Neural cell (in vitro differentiated cells): ENCODE measurements at regions not wholly inside any gene's neighbourhood (a gene's known extent, or its start where the extent isn't known, plus 50 kb on each side); places are given as distances from the start of the nearest gene placed in this dataset.

Experiments used
- H2AFZ ChIP-seq: fragments of 200-600, 300-800 bp; sonication (generic), shearing (Covaris generic); 2 replicates; pipeline ENCODE4 v1.6.0; 2014; ENCODE audit warnings: low read depth, mild to moderate bottlenecking, antibody characterized with exemption, low read length, moderate library complexity
- H3F3A ChIP-seq: fragments of 200-600 bp; shearing (Covaris generic); 2 replicates; pipeline ENCODE4 v1.6.1; 2016; ENCODE audit warnings: mild to moderate bottlenecking, moderate library complexity, mixed read lengths, antibody characterized with exemption, low read length; ENCODE audit not compliant: insufficient read depth, poor library complexity, severe bottlenecking
- H3K27ac ChIP-seq: fragments of 200-600, 300-800 bp; sonication (generic), shearing (Covaris generic); 2 replicates; pipeline ENCODE4 v1.5.1; 2014; ENCODE audit warnings: mild to moderate bottlenecking, low read length, moderate library complexity
- H3K27me3 ChIP-seq: fragments of 300-800, 200-600 bp; sonication (generic), shearing (Covaris generic); 2 replicates; pipeline ENCODE4 v1.6.0; 2014; ENCODE audit warnings: mild to moderate bottlenecking, low read depth, low read length, moderate library complexity; ENCODE audit not compliant: insufficient read depth
- H3K36me3 ChIP-seq: fragments of 300-800, 200-600 bp; sonication (generic), shearing (Covaris generic); 2 replicates; pipeline ENCODE4 v1.5.1; 2014; ENCODE audit warnings: mild to moderate bottlenecking, antibody characterized with exemption, low read length, moderate library complexity; ENCODE audit not compliant: insufficient read depth
- H3K4me2 ChIP-seq: fragments of 300-800, 200-600 bp; sonication (generic), shearing (Covaris generic); 2 replicates; pipeline ENCODE4 v1.6.0; 2014; ENCODE audit warnings: mild to moderate bottlenecking, low read length
- H3K4me3 ChIP-seq: fragments of 300-800, 200-600 bp; sonication (generic), shearing (Covaris generic); 2 replicates; pipeline ENCODE4 v1.5.1; 2014; ENCODE audit warnings: mild to moderate bottlenecking, low read length, moderate library complexity
- H3K79me2 ChIP-seq: fragments of 200-600 bp; shearing (Covaris generic); replicated peaks from 2 replicates; pipeline ENCODE4 v1.6.0; 2014; ENCODE audit warnings: mild to moderate bottlenecking, low read length, moderate library complexity; ENCODE audit not compliant: insufficient read depth
- H3K9ac ChIP-seq: fragments of 300-800, 200-600 bp; sonication (generic), shearing (Covaris generic); 2 replicates; pipeline ENCODE4 v1.6.1; 2016; ENCODE audit warnings: mild to moderate bottlenecking, low read length, mixed read lengths
- H3K9me2 ChIP-seq: fragments of 200-600 bp; shearing (Covaris generic); 2 replicates; pipeline ENCODE4 v1.6.1; 2016; ENCODE audit warnings: mild to moderate bottlenecking, low read length, mixed read lengths; ENCODE audit not compliant: insufficient read depth
- H3K9me3 ChIP-seq: fragments of 200-600, 300-800 bp; sonication (generic), shearing (Covaris generic); 2 replicates; pipeline ENCODE4 v1.6.1; 2016; ENCODE audit warnings: mild to moderate bottlenecking, mixed run types, low read length, moderate library complexity, mixed read lengths
- H4K20me1 ChIP-seq: fragments of 200-600 bp; shearing (Covaris generic); 2 replicates; pipeline ENCODE4 v1.6.1; 2016; ENCODE audit warnings: mild to moderate bottlenecking, mixed run types; ENCODE audit not compliant: insufficient read depth
- EP300 ChIP-seq: fragments of 450-650 bp; conservative IDR thresholded peaks from 2 replicates; pipeline ENCODE4 v1.6.1; 2014; ENCODE audit warnings: antibody characterized with exemption, mild to moderate bottlenecking, moderate library complexity; ENCODE audit not compliant: poor library complexity, severe bottlenecking
- EZH2 ChIP-seq: fragments of 200-600, 300-800 bp; shearing (Covaris generic), sonication (generic); IDR thresholded peaks from 2 replicates; pipeline ENCODE4 v1.6.1; 2014; ENCODE audit warnings: antibody characterized with exemption, low read length, borderline replicate concordance, mild to moderate bottlenecking; ENCODE audit not compliant: insufficient read depth, poor library complexity, severe bottlenecking
- MXI1 ChIP-seq: fragments of 450-650 bp; conservative IDR thresholded peaks from 2 replicates; pipeline ENCODE4 v1.6.1; 2014; ENCODE audit warnings: antibody characterized with exemption, mild to moderate bottlenecking; ENCODE audit not compliant: poor library complexity, severe bottlenecking
- POLR2AphosphoS5 ChIP-seq: IDR thresholded peaks from 2 replicates; pipeline ENCODE4 v1.6.1; 2012
- RAD21 ChIP-seq: fragments of 450-650 bp; conservative IDR thresholded peaks from 2 replicates; pipeline ENCODE4 v1.6.1; 2014; ENCODE audit warnings: antibody characterized with exemption, mild to moderate bottlenecking, moderate library complexity
- SMC3 ChIP-seq: fragments of 450-650 bp; conservative IDR thresholded peaks from 2 replicates; pipeline ENCODE4 v1.6.1; 2014; ENCODE audit warnings: antibody characterized with exemption, mild to moderate bottlenecking, moderate library complexity; ENCODE audit not compliant: poor library complexity
- TAF1 ChIP-seq: IDR thresholded peaks from 2 replicates; pipeline ENCODE4 v1.6.1; 2012; ENCODE audit warnings: low read depth
- TF ChIP-seq, protein P1 (sequence below): fragments of 450-650 bp; IDR thresholded peaks from 2 replicates; pipeline ENCODE4 v1.5.1; 2014; ENCODE audit warnings: antibody characterized with exemption, mild to moderate bottlenecking, moderate library complexity; ENCODE audit not compliant: poor library complexity, severe bottlenecking
- TF ChIP-seq, protein P2 (sequence below): IDR thresholded peaks from 2 replicates; pipeline ENCODE4 v1.6.1; 2012; ENCODE audit warnings: borderline replicate concordance

DNA sequence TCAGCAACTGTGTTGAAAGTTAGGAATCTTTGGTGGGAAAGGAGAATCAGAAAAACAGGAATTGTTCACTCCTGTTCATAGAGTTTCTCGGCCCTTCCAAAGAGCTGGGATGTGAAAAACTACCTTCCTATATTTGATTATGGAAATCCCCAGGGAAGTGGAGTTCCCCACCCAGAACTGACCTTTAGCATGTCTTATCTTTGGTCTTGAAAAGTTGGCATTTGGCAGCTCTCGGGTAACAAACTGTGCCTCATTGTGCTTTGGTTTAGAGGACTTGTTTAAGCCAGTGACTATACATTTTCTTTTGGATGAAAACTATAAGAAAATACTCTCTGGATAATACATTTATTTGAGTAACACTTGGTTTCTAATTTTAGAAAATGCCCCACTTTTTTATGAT lies 51.3 kb upstream of the CERS6 start:
- no peaks in the 10 kb centered on the region for H3K27me3 ChIP-seq
- H3K4me2 ChIP-seq, result no peak overlapping the region
- H3K36me3 ChIP-seq, result no peaks in the 10 kb centered on the region
- no peaks in the 10 kb centered on the region for H3F3A ChIP-seq
- no peaks in the 10 kb centered on the region for H4K20me1 ChIP-seq
- H3K4me3 ChIP-seq, result no peak overlapping the region
- H3K9me3 ChIP-seq, result no peaks in the 10 kb centered on the region
- no peaks in the 10 kb centered on the region for H3K9me2 ChIP-seq
- TF ChIP-seq TAF1 (no peak), MXI1 (no peak), EP300 (no peak), RAD21 (no peak), SMC3 (no peak), POLR2AphosphoS5 (no peak), EZH2 (no peak)
- TF ChIP-seq, protein P1, sequence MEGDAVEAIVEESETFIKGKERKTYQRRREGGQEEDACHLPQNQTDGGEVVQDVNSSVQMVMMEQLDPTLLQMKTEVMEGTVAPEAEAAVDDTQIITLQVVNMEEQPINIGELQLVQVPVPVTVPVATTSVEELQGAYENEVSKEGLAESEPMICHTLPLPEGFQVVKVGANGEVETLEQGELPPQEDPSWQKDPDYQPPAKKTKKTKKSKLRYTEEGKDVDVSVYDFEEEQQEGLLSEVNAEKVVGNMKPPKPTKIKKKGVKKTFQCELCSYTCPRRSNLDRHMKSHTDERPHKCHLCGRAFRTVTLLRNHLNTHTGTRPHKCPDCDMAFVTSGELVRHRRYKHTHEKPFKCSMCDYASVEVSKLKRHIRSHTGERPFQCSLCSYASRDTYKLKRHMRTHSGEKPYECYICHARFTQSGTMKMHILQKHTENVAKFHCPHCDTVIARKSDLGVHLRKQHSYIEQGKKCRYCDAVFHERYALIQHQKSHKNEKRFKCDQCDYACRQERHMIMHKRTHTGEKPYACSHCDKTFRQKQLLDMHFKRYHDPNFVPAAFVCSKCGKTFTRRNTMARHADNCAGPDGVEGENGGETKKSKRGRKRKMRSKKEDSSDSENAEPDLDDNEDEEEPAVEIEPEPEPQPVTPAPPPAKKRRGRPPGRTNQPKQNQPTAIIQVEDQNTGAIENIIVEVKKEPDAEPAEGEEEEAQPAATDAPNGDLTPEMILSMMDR, result no peak
- TF ChIP-seq, protein P2, sequence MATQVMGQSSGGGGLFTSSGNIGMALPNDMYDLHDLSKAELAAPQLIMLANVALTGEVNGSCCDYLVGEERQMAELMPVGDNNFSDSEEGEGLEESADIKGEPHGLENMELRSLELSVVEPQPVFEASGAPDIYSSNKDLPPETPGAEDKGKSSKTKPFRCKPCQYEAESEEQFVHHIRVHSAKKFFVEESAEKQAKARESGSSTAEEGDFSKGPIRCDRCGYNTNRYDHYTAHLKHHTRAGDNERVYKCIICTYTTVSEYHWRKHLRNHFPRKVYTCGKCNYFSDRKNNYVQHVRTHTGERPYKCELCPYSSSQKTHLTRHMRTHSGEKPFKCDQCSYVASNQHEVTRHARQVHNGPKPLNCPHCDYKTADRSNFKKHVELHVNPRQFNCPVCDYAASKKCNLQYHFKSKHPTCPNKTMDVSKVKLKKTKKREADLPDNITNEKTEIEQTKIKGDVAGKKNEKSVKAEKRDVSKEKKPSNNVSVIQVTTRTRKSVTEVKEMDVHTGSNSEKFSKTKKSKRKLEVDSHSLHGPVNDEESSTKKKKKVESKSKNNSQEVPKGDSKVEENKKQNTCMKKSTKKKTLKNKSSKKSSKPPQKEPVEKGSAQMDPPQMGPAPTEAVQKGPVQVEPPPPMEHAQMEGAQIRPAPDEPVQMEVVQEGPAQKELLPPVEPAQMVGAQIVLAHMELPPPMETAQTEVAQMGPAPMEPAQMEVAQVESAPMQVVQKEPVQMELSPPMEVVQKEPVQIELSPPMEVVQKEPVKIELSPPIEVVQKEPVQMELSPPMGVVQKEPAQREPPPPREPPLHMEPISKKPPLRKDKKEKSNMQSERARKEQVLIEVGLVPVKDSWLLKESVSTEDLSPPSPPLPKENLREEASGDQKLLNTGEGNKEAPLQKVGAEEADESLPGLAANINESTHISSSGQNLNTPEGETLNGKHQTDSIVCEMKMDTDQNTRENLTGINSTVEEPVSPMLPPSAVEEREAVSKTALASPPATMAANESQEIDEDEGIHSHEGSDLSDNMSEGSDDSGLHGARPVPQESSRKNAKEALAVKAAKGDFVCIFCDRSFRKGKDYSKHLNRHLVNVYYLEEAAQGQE, result no peak
- no peak overlapping the region for H3K27ac ChIP-seq
- H3K9ac ChIP-seq, result no peak overlapping the region
- H3K79me2 ChIP-seq, result no peaks in the 10 kb centered on the region
- H2AFZ ChIP-seq, result no peak overlapping the region
